GM21367 (cell line): ENCODE measurements at regions not wholly inside any gene's neighbourhood (a gene's known extent, or its start where the extent isn't known, plus 50 kb on each side); places are given as distances from the start of the nearest gene placed in this dataset.
"Not testable (repeated sequence)": the region's sequence is repeated elsewhere in the genome, so short reads cannot be mapped to it uniquely, and the experiment has no call there.

Source experiments
- ATAC-seq: cut with Tn5 transposase; IDR thresholded peaks from one replicate; pipeline ENCODE4 v1.9.1; 2021; ENCODE audit not compliant: unreplicated experiment

GRCh38 chr10:81708929-81709328 is 166.1 kb upstream of the NRG3 start:
- ATAC-seq, result no peak

GRCh38 chr10:81722399-81722798 is 152.6 kb upstream of the NRG3 start:
- no peak for ATAC-seq

DNA sequence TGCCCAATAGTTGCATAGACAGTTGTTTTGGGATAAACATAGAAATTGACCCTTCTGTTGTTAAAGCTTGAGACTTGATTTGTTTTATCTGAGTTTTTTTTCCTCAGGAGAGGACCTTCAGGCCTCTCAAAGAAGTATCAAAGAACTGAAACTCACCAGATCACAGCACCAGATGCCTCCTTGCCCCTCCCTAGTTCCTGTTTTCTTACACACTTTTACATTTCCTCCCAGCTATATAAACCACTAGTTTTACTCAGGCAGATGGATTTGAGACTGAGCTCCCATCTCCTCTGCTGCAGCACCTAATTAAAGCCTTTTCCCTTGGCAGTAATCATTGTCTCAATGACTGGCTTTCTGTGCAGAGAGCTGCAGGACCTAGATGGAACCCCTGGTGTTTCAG is 150.6 kb upstream of the NRG3 start:
- no peak for ATAC-seq

- ATAC-seq, result no peak
Measured at GRCh38 chr10:81725851-81726250, 149.1 kb upstream of the NRG3 start.

- no peak for ATAC-seq
Measured at GRCh38 chr10:81728692-81729091, 146.3 kb upstream of the NRG3 start.

- no peak for ATAC-seq
Measured at GRCh38 chr10:81730891-81731290, 144.1 kb upstream of the NRG3 start.

DNA sequence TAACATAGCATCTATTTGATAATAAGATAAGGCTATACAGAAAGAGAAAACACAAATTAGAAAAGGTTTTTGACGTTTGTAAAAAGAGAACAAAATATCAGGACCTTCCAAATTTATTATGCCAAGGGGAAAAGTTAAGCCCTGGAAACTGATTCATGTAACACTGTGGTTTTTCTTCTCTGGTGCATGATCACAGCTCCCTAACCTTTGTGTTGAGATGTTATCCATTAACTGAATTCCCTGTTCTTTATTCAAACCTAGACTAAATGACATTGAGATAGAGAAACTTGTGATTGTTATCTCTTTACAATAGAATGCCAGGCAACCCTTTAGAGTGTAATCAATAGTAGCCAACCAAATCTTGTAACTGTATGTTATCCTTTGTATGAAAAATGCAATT is 141.5 kb upstream of the NRG3 start:
- ATAC-seq, result no peak

GRCh38 chr10:81735167-81735566 is 139.8 kb upstream of the NRG3 start:
- not testable (repeated sequence) for ATAC-seq

DNA sequence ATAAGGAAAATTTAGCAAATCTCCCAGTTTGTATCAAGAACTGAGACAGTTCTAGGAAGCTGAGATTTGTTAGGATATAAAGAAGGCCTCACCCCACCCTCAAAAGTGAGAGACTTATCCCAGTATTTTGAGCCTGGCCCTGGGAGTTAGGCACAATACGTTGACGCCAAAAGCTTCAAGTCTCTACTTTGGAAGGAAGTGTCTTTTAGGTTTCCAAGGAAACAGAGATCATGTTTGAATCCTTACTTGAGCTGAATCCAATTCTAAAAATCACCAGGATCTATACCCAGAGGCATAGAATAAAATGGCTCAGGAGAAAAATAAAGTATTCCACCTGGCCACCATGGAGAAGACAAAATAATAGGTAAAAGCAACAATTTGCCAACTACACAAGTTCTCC is 115.9 kb upstream of the NRG3 start:
- no peak for ATAC-seq

DNA sequence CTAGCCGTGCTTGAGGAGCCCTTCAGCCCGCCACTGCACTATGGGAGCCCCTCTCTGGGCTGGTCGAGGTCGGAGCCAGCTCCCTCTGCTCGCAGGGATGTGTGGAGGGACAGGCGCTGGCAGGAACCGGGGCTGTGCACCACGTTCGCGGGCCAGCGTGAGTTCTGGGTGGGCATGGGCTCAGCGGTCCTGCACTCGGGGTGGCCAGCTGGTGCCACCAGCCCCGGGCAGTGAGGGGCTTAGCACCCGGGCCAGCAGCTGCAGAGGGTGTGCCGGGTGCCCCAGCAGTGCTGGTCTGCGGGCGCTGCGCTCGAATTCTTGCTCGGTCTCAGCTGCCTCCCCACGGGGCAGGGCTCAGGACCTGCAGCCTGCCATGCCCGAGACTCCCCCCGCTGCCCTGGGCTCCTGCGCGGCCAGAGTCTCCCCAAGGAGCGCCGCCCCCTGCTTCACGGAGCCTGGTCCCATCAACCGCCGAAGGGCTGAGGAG is 90.8 kb upstream of the NRG3 start:
- no peak for ATAC-seq

DNA sequence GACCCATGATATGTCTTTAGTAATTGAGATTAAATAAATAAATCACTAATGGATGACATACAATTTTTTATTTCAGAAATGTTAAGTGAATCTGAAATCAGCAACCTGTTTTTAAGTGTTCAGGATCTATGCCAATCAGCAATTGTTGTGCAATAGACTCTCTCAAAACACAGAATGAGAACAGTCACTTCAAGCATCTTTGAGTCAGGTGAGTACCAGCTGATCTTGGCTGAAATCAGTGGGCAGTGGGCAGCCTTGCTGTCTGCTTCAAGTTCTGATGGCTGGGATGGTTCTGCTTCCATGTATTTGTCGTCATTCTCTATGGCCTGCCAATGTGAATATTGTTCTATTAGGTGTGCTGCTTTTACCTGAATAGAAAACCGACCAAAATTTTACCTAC is 82.3 kb upstream of the NRG3 start:
- ATAC-seq, result no peak

GRCh38 chr10:81806842-81807241 is 68.2 kb upstream of the NRG3 start:
- ATAC-seq, result no peak

DNA sequence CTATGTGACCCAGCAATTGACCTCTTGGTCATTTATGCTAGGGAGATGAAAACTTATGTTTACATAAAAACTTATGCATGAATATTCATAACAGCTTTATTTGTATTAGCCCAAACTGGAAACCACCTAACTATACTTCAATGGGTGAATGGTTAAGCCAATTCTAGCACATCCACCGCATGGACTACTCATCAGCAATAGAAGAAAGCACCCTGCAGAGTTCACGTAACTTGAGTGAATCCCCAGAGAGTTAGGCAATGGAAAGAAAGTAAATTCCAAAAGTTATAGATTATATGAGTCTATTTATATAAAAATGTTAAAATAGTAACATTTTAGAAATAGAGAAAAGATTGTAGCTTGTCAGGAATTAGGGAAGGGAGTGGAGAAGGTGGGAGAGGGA is 60.2 kb upstream of the NRG3 start:
- ATAC-seq, result no peak

DNA sequence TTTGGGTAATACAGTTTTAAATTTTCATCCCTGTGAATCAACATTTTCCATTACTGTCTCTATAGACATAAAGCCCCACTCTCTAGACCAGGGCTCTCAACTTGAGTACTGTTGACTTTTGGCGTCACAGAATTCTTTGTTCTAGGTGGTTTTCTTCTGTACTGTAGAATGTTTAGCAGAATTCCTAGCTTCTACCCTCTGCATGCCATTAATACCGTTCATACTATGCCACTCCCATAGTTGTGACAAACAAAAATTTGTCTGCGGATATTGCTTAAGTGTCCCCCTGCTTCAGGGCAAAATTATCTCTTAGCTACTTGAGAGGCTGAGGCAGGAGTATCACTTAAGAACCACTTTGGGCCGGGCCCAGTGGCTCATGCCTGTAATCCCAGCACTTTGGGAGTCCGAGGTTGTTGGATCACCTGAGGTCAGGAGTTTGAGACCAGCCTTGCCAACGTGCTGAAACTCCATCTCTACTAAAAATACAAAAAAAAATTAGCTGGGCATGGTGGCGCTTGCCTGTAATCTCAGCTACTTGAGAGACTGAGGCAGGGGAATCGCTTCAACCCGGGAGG is 57.3 kb upstream of the NRG3 start:
- ATAC-seq, result no peak

GRCh38 chr10:81820418-81820817 is 54.6 kb upstream of the NRG3 start:
- ATAC-seq, result no peak
